ENCODE measurements at regions not wholly inside any gene's neighbourhood (a gene's known extent, or its start where the extent isn't known, plus 50 kb on each side); places are given as distances from the start of the nearest gene placed in this dataset.

- no peak for TF ChIP-seq CTCF (IDR thresholded peaks at IDR 0.05)
- TF ChIP-seq POLR2A (IDR thresholded peaks at IDR 0.05), result no peak
- no peak for TF ChIP-seq EP300 (IDR thresholded peaks at IDR 0.05)
Observed at GRCh38 chr18:54020966-54021365, 203.5 kb downstream of the MBD2 start.
